GM19351 (cell line): ENCODE measurements at regions not wholly inside any gene's neighbourhood (a gene's known extent, or its start where the extent isn't known, plus 50 kb on each side); places are given as distances from the start of the nearest gene placed in this dataset.
"Not testable (repeated sequence)": the region's sequence is repeated elsewhere in the genome, so short reads cannot be mapped to it uniquely, and the experiment has no call there.

ENCODE experiments used
- ATAC-seq: cut with Tn5 transposase; IDR thresholded peaks from one replicate; pipeline ENCODE4 v1.9.1; 2021; ENCODE audit warnings: mild to moderate bottlenecking, moderate library complexity; ENCODE audit not compliant: unreplicated experiment

DNA sequence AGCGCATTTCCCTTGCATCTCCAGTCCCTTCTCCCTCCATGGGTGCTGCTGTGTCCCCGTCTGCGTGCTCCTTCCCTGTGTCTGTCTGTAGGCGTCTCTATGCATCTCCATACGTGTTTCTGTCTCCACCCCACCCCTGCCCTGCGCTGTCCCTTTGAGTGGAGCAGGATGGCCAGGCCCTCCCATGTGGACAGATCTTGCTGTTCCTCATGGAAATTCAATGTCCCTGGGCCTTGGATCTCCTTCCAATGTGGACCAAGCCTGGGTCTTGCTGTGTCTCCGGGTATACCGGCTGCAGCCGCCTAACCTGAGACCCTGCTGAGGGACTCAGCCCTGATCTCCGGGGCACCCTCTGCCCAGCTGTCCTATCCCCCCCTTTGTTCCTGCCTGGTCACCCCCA is 172.7 kb downstream of the BMP7 start:
- ATAC-seq = no peak

DNA sequence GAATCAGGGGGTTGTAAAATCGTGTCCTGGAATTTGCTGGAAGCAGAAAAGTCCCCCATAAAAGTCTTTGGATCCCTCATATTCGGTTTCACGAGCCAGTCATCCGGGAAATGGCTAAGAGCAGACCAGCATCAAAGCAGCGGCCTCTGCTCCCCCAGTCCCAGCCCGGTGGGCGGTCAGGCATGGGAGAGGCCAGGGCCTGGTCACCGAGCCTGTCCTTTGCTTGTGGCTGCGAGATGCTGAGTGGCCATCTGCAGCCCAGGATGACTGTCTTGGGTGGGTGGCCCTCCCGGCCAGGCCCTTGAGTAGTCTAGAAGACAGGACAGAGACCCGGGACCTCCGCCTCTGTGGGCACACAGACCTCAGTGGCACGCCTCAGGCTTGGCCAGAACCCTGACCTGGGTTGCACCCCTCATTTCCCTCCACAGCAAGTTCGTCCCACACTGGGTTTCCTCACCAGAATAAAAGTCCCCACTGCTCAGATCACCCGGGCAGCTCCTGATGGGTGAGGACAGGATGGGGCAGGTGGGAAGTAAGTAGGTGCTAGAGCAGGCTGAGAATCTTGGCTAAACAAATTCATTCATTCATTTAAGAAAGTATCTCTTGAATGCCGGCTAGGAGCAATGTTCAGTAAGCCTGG is 172.1 kb downstream of the BMP7 start:
- ATAC-seq = no peak

DNA sequence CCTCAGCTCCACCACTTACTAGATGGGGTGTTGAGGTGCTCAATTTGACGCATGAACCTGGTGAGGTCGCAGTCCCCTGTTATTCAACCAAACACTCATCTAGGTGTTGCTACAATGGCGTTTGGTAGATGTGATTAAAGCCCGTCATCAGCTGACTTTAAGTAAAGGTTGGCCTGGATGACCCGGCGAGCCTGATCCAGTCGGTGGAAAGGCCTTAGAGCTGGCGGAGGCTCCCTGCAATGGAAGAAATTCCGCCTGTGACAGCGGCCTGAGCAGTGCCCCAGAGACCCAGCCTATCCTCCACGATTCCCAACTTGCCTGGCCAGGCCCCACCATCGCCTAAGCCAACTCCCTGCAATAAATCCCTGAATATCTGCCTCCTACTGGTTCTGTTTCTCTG is 171.4 kb downstream of the BMP7 start:
- ATAC-seq = no peak

DNA sequence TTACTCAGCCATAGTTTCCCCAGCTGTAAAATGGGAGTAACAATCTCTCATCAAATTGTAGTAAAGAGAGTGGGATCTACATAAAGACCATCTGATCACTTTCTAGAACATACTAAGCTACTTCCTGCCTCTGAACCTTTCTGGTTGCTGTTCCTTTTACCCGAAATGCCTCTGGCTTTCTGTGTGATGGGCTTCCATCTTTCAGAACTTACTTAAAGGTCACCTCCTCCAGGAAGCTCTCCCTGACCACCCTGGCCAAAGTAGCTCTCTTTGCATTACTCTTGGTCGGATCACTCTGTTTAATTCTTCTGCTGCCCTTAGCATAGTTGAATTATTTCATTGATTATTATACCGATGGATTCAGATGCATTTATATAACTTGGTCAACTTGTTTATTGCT is 171.0 kb downstream of the BMP7 start:
- no peak for ATAC-seq

DNA sequence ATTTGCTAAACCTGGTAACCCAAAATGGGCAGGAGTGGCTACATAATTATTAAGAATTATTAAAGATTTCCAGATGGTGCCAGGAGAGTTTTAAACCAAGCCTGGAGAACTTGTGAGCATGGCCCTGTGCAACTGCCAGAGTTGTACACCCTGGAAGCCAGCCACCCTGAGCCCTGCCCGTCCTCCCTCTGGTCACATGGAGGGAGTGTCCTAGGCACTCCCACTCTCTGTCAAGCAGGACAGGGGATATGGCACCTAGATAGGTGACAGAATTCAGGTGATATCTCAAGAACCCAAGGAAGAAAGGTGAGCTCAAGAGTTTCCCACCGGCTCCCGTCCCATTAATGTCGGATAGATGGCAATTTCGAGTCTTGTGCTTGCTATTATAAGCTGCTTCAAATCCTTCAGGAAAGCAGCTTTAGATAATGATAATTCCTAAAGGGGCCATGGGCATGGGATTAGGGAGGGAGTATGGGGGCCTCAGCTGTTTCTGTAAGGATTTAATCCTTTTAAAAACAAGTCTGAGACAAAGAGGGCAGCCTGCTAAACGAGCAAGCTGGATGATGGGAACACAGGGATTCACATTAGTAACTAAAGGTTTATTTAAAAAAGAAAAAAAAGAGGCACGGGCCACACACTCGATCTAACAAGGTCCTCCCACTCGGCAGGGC is 169.1 kb downstream of the BMP7 start:
- no peak for ATAC-seq

DNA sequence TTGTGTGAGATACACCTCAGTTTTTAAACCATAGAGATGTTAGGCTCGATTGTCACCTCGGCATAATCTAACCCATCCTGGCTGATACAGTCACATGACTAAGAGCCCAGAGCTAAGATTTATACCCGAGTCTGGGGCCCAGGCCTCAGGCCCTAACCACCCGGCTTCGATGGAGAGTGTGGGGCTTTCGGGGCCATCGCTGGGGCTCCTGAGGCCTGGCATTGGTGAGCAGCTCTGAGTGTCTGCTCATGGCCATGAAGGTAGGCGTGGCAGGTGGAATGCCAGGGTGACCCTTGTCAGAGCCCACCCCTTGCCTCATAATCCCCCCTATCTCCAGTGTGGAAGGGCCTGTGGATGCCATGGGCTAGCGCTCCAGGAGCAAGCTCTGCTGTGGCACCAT is 164.3 kb downstream of the BMP7 start:
- ATAC-seq = no peak

DNA sequence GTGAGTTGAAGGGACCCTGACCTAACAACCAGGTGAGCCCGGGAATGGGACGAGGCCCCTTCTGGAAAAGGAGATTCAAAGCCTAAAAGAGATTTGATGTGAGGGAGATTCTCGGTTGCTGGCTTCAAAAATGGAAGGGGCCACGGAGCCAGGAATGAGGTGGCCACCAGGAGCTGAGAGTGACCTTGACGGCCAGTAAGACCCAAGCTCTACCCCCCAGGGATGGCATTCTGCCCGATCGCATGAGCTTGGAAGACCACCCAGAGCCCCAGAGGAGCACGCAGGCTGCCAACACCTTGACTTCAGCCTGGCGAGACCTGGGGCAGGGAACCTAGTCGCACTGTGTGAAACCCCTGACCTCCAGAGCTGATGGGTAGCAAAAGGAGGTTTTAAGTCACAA is 163.9 kb downstream of the BMP7 start:
- no peak for ATAC-seq

DNA sequence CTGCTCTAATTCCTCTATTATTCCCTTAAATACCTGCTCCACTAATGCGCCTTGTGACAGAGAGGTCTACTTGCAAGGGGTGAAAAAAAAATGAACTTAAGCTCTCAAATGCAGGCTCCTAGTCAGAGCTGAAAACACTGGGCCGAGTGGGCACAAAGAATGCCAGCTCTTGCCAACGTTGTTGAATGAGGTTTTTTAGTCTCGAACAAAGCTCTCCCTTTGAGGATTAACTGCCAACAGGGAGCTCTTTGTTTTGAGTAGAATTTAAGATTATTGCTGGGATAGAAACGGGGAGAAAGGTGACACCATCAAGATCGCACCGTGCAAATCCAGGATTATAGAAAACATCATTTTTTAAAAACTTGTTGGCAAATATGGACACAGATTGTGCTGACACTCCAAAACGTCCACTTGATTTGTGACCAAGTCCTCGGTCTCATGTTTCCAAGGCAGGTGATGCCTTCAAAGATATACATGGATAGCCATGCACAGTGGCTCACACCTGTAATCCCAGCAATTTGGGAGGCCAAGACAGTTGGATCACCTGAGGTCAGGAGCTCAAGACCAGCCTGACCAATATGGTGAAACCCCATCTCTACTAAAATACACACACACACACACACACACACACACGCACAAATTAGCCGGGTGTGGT is 163.2 kb downstream of the BMP7 start:
- ATAC-seq = no peak

DNA sequence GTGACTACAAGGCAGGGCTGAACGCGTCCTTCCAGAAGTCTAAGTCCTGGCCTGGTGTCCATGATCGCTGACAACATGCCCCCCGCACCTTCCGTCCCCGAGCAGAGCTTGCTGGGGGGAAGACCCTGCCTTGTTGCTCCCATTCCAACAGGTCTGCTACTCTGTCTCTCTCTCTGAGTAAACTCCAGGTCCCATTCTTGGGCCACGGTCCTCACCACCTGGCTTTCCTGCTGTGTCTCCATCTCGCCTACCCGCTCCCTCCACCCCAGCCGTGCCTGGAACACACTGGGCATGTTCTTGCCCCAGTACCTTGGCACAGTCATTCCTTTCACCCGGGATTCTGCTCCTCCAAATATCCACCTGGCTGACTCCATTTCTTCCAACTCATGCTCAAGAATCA is 162.3 kb downstream of the BMP7 start:
- no peak for ATAC-seq

DNA sequence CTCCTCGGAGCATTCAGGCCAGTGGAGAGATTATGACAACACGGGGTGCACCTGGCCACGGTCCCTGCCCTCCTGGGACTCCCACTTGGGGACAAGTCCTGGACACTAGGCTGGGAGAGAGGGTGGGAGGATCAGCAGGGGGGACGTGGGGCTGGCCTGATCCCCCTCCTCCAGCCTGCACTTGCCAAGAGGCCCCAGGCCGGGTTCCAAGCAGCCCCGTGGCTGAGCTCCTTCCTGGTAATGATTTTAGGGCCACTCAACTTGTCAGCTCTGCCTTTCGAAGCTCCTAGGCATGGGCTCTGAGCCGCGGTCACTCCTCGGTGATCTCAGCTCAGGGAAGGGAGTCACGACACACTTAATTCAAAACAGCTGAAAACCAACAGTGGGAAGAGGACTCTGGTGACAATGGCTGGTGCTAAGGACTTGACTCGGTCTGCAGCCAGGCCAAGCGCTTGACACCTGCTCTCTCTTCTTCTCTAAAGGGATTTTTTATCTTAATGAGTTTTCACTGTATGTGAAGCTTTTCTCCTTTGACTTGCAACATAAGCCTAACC is 161.7 kb downstream of the BMP7 start:
- no peak for ATAC-seq

DNA sequence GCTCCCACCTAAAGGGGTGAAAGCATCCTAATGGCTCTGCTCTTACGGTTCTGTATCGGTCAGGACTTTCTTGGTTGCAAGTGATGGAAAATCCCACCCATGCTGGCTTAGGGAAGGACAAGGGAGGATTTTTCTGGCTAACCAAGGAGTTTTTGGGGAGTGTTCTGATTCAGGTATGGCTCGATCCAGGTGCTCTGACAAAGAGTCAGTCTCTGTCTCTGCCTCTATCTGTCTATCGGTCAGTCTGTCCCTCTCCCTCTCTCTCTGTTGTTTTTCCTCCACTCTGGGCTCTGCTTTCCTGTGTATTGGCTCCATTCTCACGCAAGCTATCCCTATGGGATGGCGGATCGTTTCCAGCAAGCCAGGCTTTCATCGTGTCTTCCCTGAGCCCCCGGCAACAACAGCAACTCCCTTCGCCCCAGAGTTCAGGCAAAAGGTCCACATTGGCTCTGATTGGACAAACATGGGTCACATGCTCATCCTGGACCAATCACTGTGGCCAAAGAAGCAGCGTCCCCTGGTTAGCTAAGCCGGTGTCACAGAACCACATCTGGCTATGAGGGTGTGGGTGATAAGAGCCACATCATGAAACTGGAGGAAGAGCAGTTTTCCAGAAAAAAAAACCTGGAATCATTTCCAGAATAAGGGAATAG is 160.3 kb downstream of the BMP7 start:
- ATAC-seq = no peak

DNA sequence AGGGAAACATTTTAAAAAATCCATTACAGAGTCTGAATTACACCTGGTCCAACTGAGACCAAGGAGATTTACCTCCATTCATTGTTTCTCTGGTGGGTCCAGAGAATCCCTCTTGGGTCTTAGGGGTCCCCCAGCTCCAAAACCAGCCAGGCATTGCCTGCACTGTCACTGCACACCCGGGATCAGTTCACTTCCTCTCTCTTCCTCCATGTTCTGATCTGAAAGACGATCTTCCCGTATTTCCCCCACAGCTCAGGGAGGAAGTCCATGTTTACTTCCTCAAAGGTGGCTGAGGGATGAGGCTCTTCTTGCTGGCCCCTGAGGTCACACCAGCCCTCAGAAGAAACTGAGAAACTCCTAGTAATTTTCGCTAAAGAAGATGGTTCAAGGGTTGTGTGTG is 159.7 kb downstream of the BMP7 start:
- no peak for ATAC-seq

DNA sequence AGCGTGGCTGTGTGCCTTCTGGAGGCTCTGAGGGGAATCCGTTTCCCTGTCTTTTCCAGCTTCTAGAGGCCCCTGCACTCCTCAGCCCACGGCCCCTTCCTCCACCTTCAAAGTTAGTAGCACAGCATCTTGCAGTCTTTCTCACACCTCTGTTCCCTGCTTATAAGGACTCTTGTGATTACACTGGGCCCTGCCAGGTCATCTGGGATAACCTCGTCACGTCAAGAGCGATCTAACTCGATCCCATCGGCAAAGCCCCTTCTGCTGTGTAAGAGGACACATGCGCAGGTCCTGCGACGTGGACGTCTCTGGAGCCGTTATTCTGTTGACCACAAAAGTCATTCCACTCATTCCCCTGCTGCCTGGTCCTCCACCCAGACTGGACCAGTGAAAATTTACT is 159.2 kb downstream of the BMP7 start:
- no peak for ATAC-seq

DNA sequence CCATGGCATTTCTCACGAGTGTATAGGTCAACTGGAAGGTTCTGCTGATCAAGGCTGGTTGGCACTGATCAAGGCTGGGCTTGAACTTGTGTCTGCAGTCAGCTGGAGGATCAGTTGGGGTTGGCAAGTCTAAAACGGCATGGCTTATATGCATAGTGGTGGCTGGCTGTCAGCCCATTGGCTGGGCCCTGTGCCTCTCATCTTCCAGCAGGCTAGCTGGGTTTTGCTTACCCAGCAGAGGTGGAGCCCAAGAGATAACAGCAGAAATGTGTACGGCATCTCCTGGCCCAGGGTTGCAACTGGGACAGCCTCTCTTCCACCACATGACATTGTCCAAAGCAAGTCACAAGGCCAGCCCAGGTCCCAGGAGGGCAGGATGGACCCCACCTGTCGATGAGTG is 158.2 kb downstream of the BMP7 start:
- ATAC-seq = no peak

DNA sequence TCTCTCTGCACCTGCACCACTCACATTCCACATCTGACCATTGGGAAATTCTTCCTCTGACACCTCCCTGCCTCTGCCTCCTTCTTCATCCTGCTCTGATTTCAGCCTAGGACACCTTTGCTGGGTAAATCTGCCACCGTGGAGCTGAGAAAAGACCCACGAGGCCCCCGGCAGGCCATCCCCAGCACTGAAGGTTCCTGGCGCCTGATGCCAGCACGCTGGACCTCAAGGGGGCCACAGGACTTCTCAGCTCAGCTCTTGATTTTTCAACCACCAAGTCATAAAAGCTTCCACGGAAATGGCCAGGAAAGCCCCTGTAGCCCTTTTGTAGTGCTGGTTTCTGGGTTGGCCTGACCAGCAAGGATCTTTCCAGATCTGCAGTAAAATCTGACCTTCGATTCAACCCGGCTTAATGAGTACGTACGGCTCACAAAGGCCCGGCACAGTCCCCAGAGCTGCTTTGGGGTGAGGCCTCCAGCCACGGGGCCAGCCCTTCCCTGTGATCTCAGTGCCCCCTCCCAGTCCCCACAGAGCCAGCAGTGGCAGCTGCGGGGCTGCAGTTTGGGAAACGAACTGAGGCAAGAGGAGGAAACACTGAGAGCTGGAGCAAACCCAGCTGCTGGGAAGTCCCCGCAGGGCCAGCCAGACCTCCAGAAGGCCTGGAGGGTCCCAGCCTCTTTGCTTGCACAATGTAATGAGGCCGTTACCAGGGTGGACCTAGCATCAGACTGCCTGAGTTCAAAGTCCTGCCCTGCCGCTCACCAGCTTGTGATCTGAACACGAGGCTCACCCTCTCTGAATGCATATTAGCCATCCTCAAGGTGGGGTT is 157.5 kb downstream of the BMP7 start:
- no peak for ATAC-seq

DNA sequence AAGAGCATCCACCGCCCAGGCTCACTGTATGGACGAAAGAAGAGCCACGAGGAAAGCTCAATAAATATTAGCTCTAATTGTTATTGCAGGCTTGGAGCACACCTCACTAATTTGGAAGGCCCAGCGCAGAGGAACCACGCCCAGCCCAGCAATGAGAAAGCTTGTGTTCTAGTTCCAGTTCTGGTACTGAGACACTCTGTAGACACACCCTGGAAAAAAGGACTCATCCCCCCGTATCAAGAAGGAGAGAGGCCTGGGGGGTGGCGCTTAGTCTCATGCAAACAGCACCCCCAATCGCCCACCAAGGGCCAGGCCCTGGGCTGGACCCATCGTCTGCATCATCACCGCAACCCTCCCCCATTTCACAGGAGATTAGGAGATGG is 156.9 kb downstream of the BMP7 start:
- no peak for ATAC-seq

DNA sequence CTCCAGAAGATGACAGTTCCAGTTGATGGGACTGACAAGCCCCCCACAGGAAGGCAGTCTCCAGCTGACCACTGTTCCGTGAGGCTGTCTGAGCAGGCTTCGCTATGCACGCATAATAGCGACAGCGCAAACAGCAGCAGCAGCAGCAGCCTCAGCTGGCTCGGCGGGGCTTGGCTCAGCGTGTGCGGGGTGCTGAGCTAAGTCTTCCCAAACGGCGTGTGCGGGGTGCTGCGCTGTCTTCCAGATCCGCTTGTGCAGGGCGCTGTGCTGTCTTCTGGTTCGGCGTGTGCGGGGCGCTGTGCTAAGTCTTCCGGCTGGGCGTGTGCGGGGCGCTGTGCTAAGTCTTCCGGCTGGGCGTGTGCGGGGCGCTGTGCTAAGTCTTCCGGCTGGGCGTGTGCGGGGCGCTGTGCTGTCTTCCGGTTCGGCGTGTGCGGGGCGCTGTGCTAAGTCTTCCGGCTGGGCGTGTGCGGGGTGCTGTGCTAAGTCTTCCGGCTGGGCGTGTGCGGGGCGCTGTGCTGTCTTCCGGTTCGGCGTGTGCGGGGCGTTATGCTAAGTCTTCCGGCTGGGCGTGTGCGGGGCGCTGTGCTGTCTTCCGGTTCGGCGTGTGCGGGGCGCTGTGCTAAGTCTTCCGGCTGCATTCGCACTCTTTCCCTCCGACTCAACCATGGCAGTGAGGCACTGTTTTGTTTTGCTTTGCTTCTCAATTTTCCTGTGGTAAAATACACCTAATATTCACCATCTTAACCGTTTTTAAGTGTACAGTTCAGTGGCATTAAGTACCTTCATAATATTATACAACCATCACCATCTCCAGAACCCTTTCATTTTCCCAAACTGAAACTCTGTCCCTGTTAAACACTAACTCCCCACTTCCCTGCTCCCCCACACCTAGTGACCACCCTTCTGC is 156.1 kb downstream of the BMP7 start:
- ATAC-seq = not testable (repeated sequence)

DNA sequence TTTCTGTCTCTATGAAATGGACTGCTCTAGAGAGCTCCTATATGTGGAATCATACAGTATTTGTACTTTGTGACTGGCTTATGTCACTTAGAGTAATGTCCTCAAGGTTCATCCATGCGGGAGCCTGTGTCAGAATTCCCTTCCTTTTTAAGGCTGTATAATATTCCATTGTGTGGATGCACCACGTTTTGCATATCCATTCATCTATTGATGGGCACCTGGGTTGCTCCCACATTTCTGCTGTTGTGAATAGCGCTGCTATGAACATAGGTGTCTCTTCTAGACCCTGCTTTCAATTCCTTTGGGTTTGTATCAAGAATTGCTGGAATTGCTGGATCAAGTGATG is 155.4 kb downstream of the BMP7 start:
- no peak for ATAC-seq

DNA sequence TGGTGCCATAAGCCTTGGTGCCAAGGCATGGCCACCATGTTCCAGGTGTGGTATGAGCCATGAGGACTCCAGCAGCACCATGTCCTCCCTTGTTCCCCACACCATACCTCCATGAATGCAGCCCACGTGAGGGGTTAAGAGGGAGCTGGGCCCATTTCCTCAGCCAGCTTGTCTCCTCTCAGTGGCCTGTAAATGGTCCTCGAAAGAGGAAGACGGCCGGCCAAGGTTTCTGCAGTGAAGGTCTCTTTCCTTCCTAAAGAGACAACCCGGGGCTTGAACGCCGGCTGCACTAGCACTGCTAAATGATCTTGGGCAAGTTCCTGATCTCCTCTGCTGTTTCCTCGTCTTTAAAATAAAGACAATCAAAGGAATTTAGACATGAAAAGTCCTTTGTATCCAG is 154.0 kb downstream of the BMP7 start:
- no peak for ATAC-seq
